ENCODE measurements at regions not wholly inside any gene's neighbourhood (a gene's known extent, or its start where the extent isn't known, plus 50 kb on each side); places are given as distances from the start of the nearest gene placed in this dataset.

- no peak for DNase-seq
- Histone ChIP-seq H3K27me3 (replicated peaks; ENCODE audit: control insufficient read depth, insufficient read depth, low read length, poor library complexity, severe bottlenecking) (no peaks in the 10 kb centered on the region), H3K27ac (ENCODE audit: insufficient read depth, low read length, poor library complexity, severe bottlenecking) (no peak overlapping the region), H3K36me3 (ENCODE audit: control insufficient read depth, insufficient read depth, low read length) (no peaks in the 10 kb centered on the region), H3K4me3 (ENCODE audit: insufficient read depth, low read depth, low read length, poor library complexity, severe bottlenecking) (no peak overlapping the region), H3K4me1 (ENCODE audit: control insufficient read depth, insufficient read depth, low read length, poor library complexity, severe bottlenecking) (no peaks in the 10 kb centered on the region), H3K9me3 (ENCODE audit: control insufficient read depth, low read length) (no peaks in the 10 kb centered on the region)
Measured at GRCh38 chr6:169850154-169850553, 98.7 kb downstream of the ERMARD start.

GRCh38 chr6:169849396-169849795, 98.0 kb downstream of the ERMARD start:
- Histone ChIP-seq H3K27me3 (replicated peaks; ENCODE audit: control insufficient read depth, insufficient read depth, low read length, poor library complexity, severe bottlenecking) (no peaks in the 10 kb centered on the region), H3K9me3 (ENCODE audit: control insufficient read depth, low read length) (no peaks in the 10 kb centered on the region), H3K27ac (ENCODE audit: insufficient read depth, low read length, poor library complexity, severe bottlenecking) (no peak overlapping the region), H3K4me1 (ENCODE audit: control insufficient read depth, insufficient read depth, low read length, poor library complexity, severe bottlenecking) (no peaks in the 10 kb centered on the region), H3K36me3 (ENCODE audit: control insufficient read depth, insufficient read depth, low read length) (no peaks in the 10 kb centered on the region), H3K4me3 (ENCODE audit: insufficient read depth, low read depth, low read length, poor library complexity, severe bottlenecking) (no peak overlapping the region)
- DNase-seq, result no peak

- no peaks in the 10 kb centered on the region for H3K9me3 ChIP-seq (ENCODE audit: control insufficient read depth, low read length)
- H3K27ac ChIP-seq (ENCODE audit: insufficient read depth, low read length, poor library complexity, severe bottlenecking), result no peak overlapping the region
- no peaks in the 10 kb centered on the region for H3K36me3 ChIP-seq (ENCODE audit: control insufficient read depth, insufficient read depth, low read length)
- DNase-seq, result no peak
- no peaks in the 10 kb centered on the region for H3K27me3 ChIP-seq (replicated peaks; ENCODE audit: control insufficient read depth, insufficient read depth, low read length, poor library complexity, severe bottlenecking)
- H3K4me1 ChIP-seq (ENCODE audit: control insufficient read depth, insufficient read depth, low read length, poor library complexity, severe bottlenecking), result no peaks in the 10 kb centered on the region
- no peak overlapping the region for H3K4me3 ChIP-seq (ENCODE audit: insufficient read depth, low read depth, low read length, poor library complexity, severe bottlenecking)
Measured at GRCh38 chr6:169848946-169849345, 97.5 kb downstream of the ERMARD start.

- H3K27me3 ChIP-seq (replicated peaks; ENCODE audit: control insufficient read depth, insufficient read depth, low read length, poor library complexity, severe bottlenecking), result no peaks in the 10 kb centered on the region
- H3K4me1 ChIP-seq (ENCODE audit: control insufficient read depth, insufficient read depth, low read length, poor library complexity, severe bottlenecking), result no peaks in the 10 kb centered on the region
- no peaks in the 10 kb centered on the region for H3K9me3 ChIP-seq (ENCODE audit: control insufficient read depth, low read length)
- no peaks in the 10 kb centered on the region for H3K36me3 ChIP-seq (ENCODE audit: control insufficient read depth, insufficient read depth, low read length)
- no peak overlapping the region for H3K27ac ChIP-seq (ENCODE audit: insufficient read depth, low read length, poor library complexity, severe bottlenecking)
- no peak for DNase-seq
- no peak overlapping the region for H3K4me3 ChIP-seq (ENCODE audit: insufficient read depth, low read depth, low read length, poor library complexity, severe bottlenecking)
Measured at GRCh38 chr6:169847901-169848311, 96.5 kb downstream of the ERMARD start.

GRCh38 chr6:169847141-169847674, 95.8 kb downstream of the ERMARD start:
- H3K4me3 ChIP-seq (ENCODE audit: insufficient read depth, low read depth, low read length, poor library complexity, severe bottlenecking), result no peak overlapping the region
- DNase-seq, result no peak
- no peaks in the 10 kb centered on the region for H3K9me3 ChIP-seq (ENCODE audit: control insufficient read depth, low read length)
- H3K4me1 ChIP-seq (ENCODE audit: control insufficient read depth, insufficient read depth, low read length, poor library complexity, severe bottlenecking), result no peaks in the 10 kb centered on the region
- no peaks in the 10 kb centered on the region for H3K36me3 ChIP-seq (ENCODE audit: control insufficient read depth, insufficient read depth, low read length)
- H3K27ac ChIP-seq (ENCODE audit: insufficient read depth, low read length, poor library complexity, severe bottlenecking), result no peak overlapping the region
- H3K27me3 ChIP-seq (replicated peaks; ENCODE audit: control insufficient read depth, insufficient read depth, low read length, poor library complexity, severe bottlenecking), result no peaks in the 10 kb centered on the region

- Histone ChIP-seq H3K9me3 (ENCODE audit: control insufficient read depth, low read length) (no peaks in the 10 kb centered on the region), H3K4me3 (ENCODE audit: insufficient read depth, low read depth, low read length, poor library complexity, severe bottlenecking) (no peak overlapping the region), H3K27ac (ENCODE audit: insufficient read depth, low read length, poor library complexity, severe bottlenecking) (no peak overlapping the region), H3K36me3 (ENCODE audit: control insufficient read depth, insufficient read depth, low read length) (no peaks in the 10 kb centered on the region), H3K27me3 (replicated peaks; ENCODE audit: control insufficient read depth, insufficient read depth, low read length, poor library complexity, severe bottlenecking) (no peaks in the 10 kb centered on the region), H3K4me1 (ENCODE audit: control insufficient read depth, insufficient read depth, low read length, poor library complexity, severe bottlenecking) (no peaks in the 10 kb centered on the region)
- DNase-seq, result no peak
Measured at GRCh38 chr6:169846286-169847056, 95.0 kb downstream of the ERMARD start.

- Histone ChIP-seq H3K4me3 (ENCODE audit: insufficient read depth, low read depth, low read length, poor library complexity, severe bottlenecking) (no peak overlapping the region), H3K36me3 (ENCODE audit: control insufficient read depth, insufficient read depth, low read length) (no peaks in the 10 kb centered on the region), H3K9me3 (ENCODE audit: control insufficient read depth, low read length) (no peaks in the 10 kb centered on the region), H3K27ac (ENCODE audit: insufficient read depth, low read length, poor library complexity, severe bottlenecking) (no peak overlapping the region), H3K27me3 (replicated peaks; ENCODE audit: control insufficient read depth, insufficient read depth, low read length, poor library complexity, severe bottlenecking) (no peaks in the 10 kb centered on the region), H3K4me1 (ENCODE audit: control insufficient read depth, insufficient read depth, low read length, poor library complexity, severe bottlenecking) (no peaks in the 10 kb centered on the region)
- no peak for DNase-seq
Measured at GRCh38 chr6:169845426-169846285, 94.2 kb downstream of the ERMARD start.

GRCh38 chr6:169844946-169845345, 93.5 kb downstream of the ERMARD start:
- Histone ChIP-seq H3K36me3 (ENCODE audit: control insufficient read depth, insufficient read depth, low read length) (no peaks in the 10 kb centered on the region), H3K27me3 (replicated peaks; ENCODE audit: control insufficient read depth, insufficient read depth, low read length, poor library complexity, severe bottlenecking) (no peaks in the 10 kb centered on the region)
- DNase-seq, result no peak

GRCh38 chr6:169843991-169844390, 92.6 kb downstream of the ERMARD start:
- Histone ChIP-seq H3K4me3 (ENCODE audit: insufficient read depth, low read depth, low read length, poor library complexity, severe bottlenecking) (no peak overlapping the region), H3K36me3 (ENCODE audit: control insufficient read depth, insufficient read depth, low read length) (no peaks in the 10 kb centered on the region), H3K27ac (ENCODE audit: insufficient read depth, low read length, poor library complexity, severe bottlenecking) (no peak overlapping the region), H3K27me3 (replicated peaks; ENCODE audit: control insufficient read depth, insufficient read depth, low read length, poor library complexity, severe bottlenecking) (no peaks in the 10 kb centered on the region), H3K4me1 (ENCODE audit: control insufficient read depth, insufficient read depth, low read length, poor library complexity, severe bottlenecking) (no peaks in the 10 kb centered on the region), H3K9me3 (ENCODE audit: control insufficient read depth, low read length) (no peaks in the 10 kb centered on the region)
- no peak for DNase-seq

More at GRCh38 chr6:169844946-169845345, 93.5 kb downstream of the ERMARD start:
- Histone ChIP-seq H3K27ac (ENCODE audit: insufficient read depth, low read length, poor library complexity, severe bottlenecking) (no peak overlapping the region), H3K9me3 (ENCODE audit: control insufficient read depth, low read length) (no peaks in the 10 kb centered on the region), H3K4me1 (ENCODE audit: control insufficient read depth, insufficient read depth, low read length, poor library complexity, severe bottlenecking) (no peaks in the 10 kb centered on the region), H3K4me3 (ENCODE audit: insufficient read depth, low read depth, low read length, poor library complexity, severe bottlenecking) (no peak overlapping the region)

- no peak for DNase-seq
- Histone ChIP-seq H3K4me3 (ENCODE audit: insufficient read depth, low read depth, low read length, poor library complexity, severe bottlenecking) (no peak overlapping the region), H3K27me3 (replicated peaks; ENCODE audit: control insufficient read depth, insufficient read depth, low read length, poor library complexity, severe bottlenecking) (no peaks in the 10 kb centered on the region), H3K36me3 (ENCODE audit: control insufficient read depth, insufficient read depth, low read length) (no peaks in the 10 kb centered on the region), H3K9me3 (ENCODE audit: control insufficient read depth, low read length) (no peaks in the 10 kb centered on the region), H3K4me1 (ENCODE audit: control insufficient read depth, insufficient read depth, low read length, poor library complexity, severe bottlenecking) (no peaks in the 10 kb centered on the region), H3K27ac (ENCODE audit: insufficient read depth, low read length, poor library complexity, severe bottlenecking) (no peak overlapping the region)
Measured at GRCh38 chr6:169843110-169843509, 91.7 kb downstream of the ERMARD start.

Measured in effector memory CD4-positive, alpha-beta T cell (primary cell).